ENCODE measurements at regions not wholly inside any gene's neighbourhood (a gene's known extent, or its start where the extent isn't known, plus 50 kb on each side); places are given as distances from the start of the nearest gene placed in this dataset.
"Not testable (repeated sequence)": the region's sequence is repeated elsewhere in the genome, so short reads cannot be mapped to it uniquely, and the experiment has no call there.

GRCh38 chr5:124614836-124615385, 131.5 kb downstream of the ZNF608 start:
- H3K36me3 Mint-ChIP-seq = no peaks in the 10 kb centered on the region
- H3K27ac Mint-ChIP-seq = no peak overlapping the region
- DNase-seq (ENCODE audit: low spot score in 2 of 2) (no peak), ATAC-seq (no peak)
- H3K9me3 Mint-ChIP-seq = peaks cover 5% of the 10 kb centered on the region in 2 donors

GRCh38 chr5:124614105-124614504, 132.3 kb downstream of the ZNF608 start:
- ATAC-seq (no peak), DNase-seq (ENCODE audit: low spot score in 2 of 2) (no peak)
- H3K36me3 Mint-ChIP-seq = no peaks in the 10 kb centered on the region
- no peak overlapping the region for H3K27ac Mint-ChIP-seq
- H3K9me3 Mint-ChIP-seq = peaks cover 5% of the 10 kb centered on the region in 2 donors

GRCh38 chr5:124613273-124613953, 133.0 kb downstream of the ZNF608 start:
- Mint-ChIP-seq H3K27ac (no peak overlapping the region), H3K9me3 (peaks cover 7 to 8% of the 10 kb centered on the region in 2 donors), H3K36me3 (no peaks in the 10 kb centered on the region)
- ATAC-seq = no peak
- no peak for DNase-seq (ENCODE audit: low spot score in 2 of 2)

- Mint-ChIP-seq H3K36me3 (no peaks in the 10 kb centered on the region), H3K27ac (no peak overlapping the region), H3K9me3 (peaks cover 16 to 17% of the 10 kb centered on the region in 2 donors)
- DNase-seq (ENCODE audit: low spot score in 2 of 2) (no peak), ATAC-seq (no peak)
Observed at GRCh38 chr5:124612023-124612422, 134.4 kb downstream of the ZNF608 start.

GRCh38 chr5:124611262-124611661, 135.2 kb downstream of the ZNF608 start:
- H3K27ac Mint-ChIP-seq; ATAC-seq; H3K36me3 Mint-ChIP-seq; DNase-seq (ENCODE audit: low spot score in 2 of 2): not testable (repeated sequence)
- peaks cover 16 to 17% of the 10 kb centered on the region in 2 donors for H3K9me3 Mint-ChIP-seq

- not testable (repeated sequence) for ATAC-seq; H3K27ac Mint-ChIP-seq; DNase-seq (ENCODE audit: low spot score in 2 of 2); H3K36me3 Mint-ChIP-seq
- peaks cover 16 to 17% of the 10 kb centered on the region in 2 donors for H3K9me3 Mint-ChIP-seq
Observed at GRCh38 chr5:124609685-124610084, 136.8 kb downstream of the ZNF608 start.

GRCh38 chr5:124606543-124606942, 139.9 kb downstream of the ZNF608 start:
- no peak for ATAC-seq
- Mint-ChIP-seq H3K36me3 (no peaks in the 10 kb centered on the region), H3K27ac (no peak overlapping the region), H3K9me3 (peaks cover 11% of the 10 kb centered on the region in 2 donors)
- no peak for DNase-seq (ENCODE audit: low spot score in 2 of 2)

GRCh38 chr5:124606093-124606492, 140.3 kb downstream of the ZNF608 start:
- H3K27ac Mint-ChIP-seq = no peak overlapping the region
- H3K9me3 Mint-ChIP-seq = peaks cover 11% of the 10 kb centered on the region in 2 donors
- no peaks in the 10 kb centered on the region for H3K36me3 Mint-ChIP-seq
- DNase-seq (ENCODE audit: low spot score in 2 of 2) (no peak), ATAC-seq (no peak)

GRCh38 chr5:124605541-124605940, 140.9 kb downstream of the ZNF608 start:
- no peaks in the 10 kb centered on the region for H3K36me3 Mint-ChIP-seq
- peaks cover 11% of the 10 kb centered on the region in 2 donors for H3K9me3 Mint-ChIP-seq
- no peak overlapping the region for H3K27ac Mint-ChIP-seq
- DNase-seq (ENCODE audit: low spot score in 2 of 2) (no peak), ATAC-seq (no peak)

GRCh38 chr5:124604419-124604818, 142.0 kb downstream of the ZNF608 start:
- H3K9me3 Mint-ChIP-seq = peaks cover 11% of the 10 kb centered on the region in 2 donors
- DNase-seq (ENCODE audit: low spot score in 2 of 2) = no peak
- no peak overlapping the region for H3K27ac Mint-ChIP-seq
- no peak for ATAC-seq
- H3K36me3 Mint-ChIP-seq = no peaks in the 10 kb centered on the region

- DNase-seq (ENCODE audit: low spot score in 2 of 2) (no peak), ATAC-seq (no peak)
- Mint-ChIP-seq H3K27ac (no peak overlapping the region), H3K36me3 (no peaks in the 10 kb centered on the region), H3K9me3 (peaks cover 6% of the 10 kb centered on the region in 2 donors)
Observed at GRCh38 chr5:124602925-124603650, 143.4 kb downstream of the ZNF608 start.

GRCh38 chr5:124599028-124599973, 147.1 kb downstream of the ZNF608 start:
- H3K9me3 Mint-ChIP-seq = no peaks in the 10 kb centered on the region
- DNase-seq (ENCODE audit: low spot score in 2 of 2) (no peak), ATAC-seq (no peak)
- no peaks in the 10 kb centered on the region for H3K36me3 Mint-ChIP-seq
- no peak overlapping the region for H3K27ac Mint-ChIP-seq

- no peak overlapping the region for H3K27ac Mint-ChIP-seq
- H3K36me3 Mint-ChIP-seq = no peaks in the 10 kb centered on the region
- ATAC-seq = no peak
Observed at GRCh38 chr5:124596595-124597421, 149.6 kb downstream of the ZNF608 start.

GRCh38 chr5:124593952-124594351, 152.5 kb downstream of the ZNF608 start:
- no peaks in the 10 kb centered on the region for H3K36me3 Mint-ChIP-seq
- DNase-seq (ENCODE audit: low spot score in 2 of 2) = no peak
- H3K9me3 Mint-ChIP-seq = peaks cover 0 to 7% of the 10 kb centered on the region in 2 donors
- no peak for ATAC-seq
- no peak overlapping the region for H3K27ac Mint-ChIP-seq

More at GRCh38 chr5:124596595-124597421, 149.6 kb downstream of the ZNF608 start:
- H3K9me3 Mint-ChIP-seq = no peaks in the 10 kb centered on the region
- DNase-seq (ENCODE audit: low spot score in 2 of 2) = no peak

GRCh38 chr5:124592891-124593290, 153.5 kb downstream of the ZNF608 start:
- DNase-seq (ENCODE audit: low spot score in 2 of 2) (no peak), ATAC-seq (no peak)
- Mint-ChIP-seq H3K9me3 (peaks cover 0 to 7% of the 10 kb centered on the region in 2 donors), H3K27ac (no peak overlapping the region), H3K36me3 (no peaks in the 10 kb centered on the region)

- no peak overlapping the region for H3K27ac Mint-ChIP-seq
- no peak for ATAC-seq
- H3K9me3 Mint-ChIP-seq = peaks cover 2 to 8% of the 10 kb centered on the region in 2 donors
- DNase-seq (ENCODE audit: low spot score in 2 of 2) = no peak
- peaks cover 0 to 1% of the 10 kb centered on the region in 2 donors for H3K36me3 Mint-ChIP-seq
Observed at GRCh38 chr5:124591583-124591982, 154.9 kb downstream of the ZNF608 start.
